Ectodermal cell (in vitro differentiated cells): ENCODE measurements at regions not wholly inside any gene's neighbourhood (a gene's known extent, or its start where the extent isn't known, plus 50 kb on each side); places are given as distances from the start of the nearest gene placed in this dataset.

Experiments used
- H3K27ac ChIP-seq: 2 replicates; pipeline ENCODE4 v1.7.0; 2013; ENCODE audit warnings: mild to moderate bottlenecking, low read depth, low read length; ENCODE audit not compliant: insufficient read depth, poor library complexity, severe bottlenecking
- H3K27me3 ChIP-seq: 2 replicates; pipeline ENCODE4 v1.7.0; 2013; ENCODE audit warnings: mild to moderate bottlenecking, low read length; ENCODE audit not compliant: insufficient read depth, control insufficient read depth, poor library complexity, severe bottlenecking
- H3K36me3 ChIP-seq: one replicate; pipeline ENCODE4 v1.7.0; 2013; ENCODE audit warnings: low read length; ENCODE audit not compliant: control insufficient read depth, insufficient read depth
- H3K4me1 ChIP-seq: one replicate; pipeline ENCODE4 v1.7.0; 2013; ENCODE audit warnings: low read length; ENCODE audit not compliant: control insufficient read depth, insufficient read depth
- H3K4me3 ChIP-seq: 2 replicates; pipeline ENCODE4 v1.7.0; 2013; ENCODE audit warnings: low read depth, low read length, control low read depth; ENCODE audit not compliant: insufficient read depth
- H3K9me3 ChIP-seq: 2 replicates; pipeline ENCODE4 v1.7.0; 2013; ENCODE audit warnings: mild to moderate bottlenecking, low read length, moderate library complexity; ENCODE audit not compliant: control insufficient read depth
- WGBS, 2 experiments: methylation state at CpG; one replicate each; pipeline ENCODE4 v1.1.7; 2013; ENCODE audit warnings: missing lambda C conversion rate in 2 of 2; 5-methylcytosine and 5-hydroxymethylcytosine counted together

- H3K36me3 ChIP-seq: no peaks in the 10 kb centered on the region
- no peaks in the 10 kb centered on the region for H3K4me1 ChIP-seq
- no peak overlapping the region for H3K4me3 ChIP-seq
- H3K27ac ChIP-seq: no peak overlapping the region
- no peaks in the 10 kb centered on the region for H3K9me3 ChIP-seq
- H3K27me3 ChIP-seq: no peaks in the 10 kb centered on the region
- WGBS, 2 experiments: 88% methylated on average over 16 of the region's 16 CpGs
Observed at GRCh38 chr6:25035512-25036435, 100.0 kb upstream of the RIPOR2 start.

GRCh38 chr6:25036461-25036860 is 100.7 kb upstream of the RIPOR2 start:
- H3K4me1 ChIP-seq: no peaks in the 10 kb centered on the region
- no peaks in the 10 kb centered on the region for H3K36me3 ChIP-seq
- no peak overlapping the region for H3K4me3 ChIP-seq
- H3K27me3 ChIP-seq: no peaks in the 10 kb centered on the region
- no peaks in the 10 kb centered on the region for H3K9me3 ChIP-seq
- WGBS, 2 experiments: 93 to 97% methylated on average over 3 of the region's 3 CpGs
- H3K27ac ChIP-seq: no peak overlapping the region

- Histone ChIP-seq H3K27ac (no peak overlapping the region), H3K4me1 (no peaks in the 10 kb centered on the region), H3K27me3 (no peaks in the 10 kb centered on the region), H3K36me3 (no peaks in the 10 kb centered on the region), H3K9me3 (no peaks in the 10 kb centered on the region), H3K4me3 (no peak overlapping the region)
Observed at GRCh38 chr6:25038300-25038699, 102.5 kb upstream of the RIPOR2 start.

GRCh38 chr6:25038999-25039398 is 103.2 kb upstream of the RIPOR2 start:
- H3K9me3 ChIP-seq: no peaks in the 10 kb centered on the region
- 92 to 93% methylated on average over 5 to 6 of the region's 6 CpGs for WGBS, 2 experiments
- H3K27ac ChIP-seq: no peak overlapping the region
- H3K36me3 ChIP-seq: no peaks in the 10 kb centered on the region
- no peak overlapping the region for H3K4me3 ChIP-seq
- H3K4me1 ChIP-seq: no peaks in the 10 kb centered on the region
- no peaks in the 10 kb centered on the region for H3K27me3 ChIP-seq

GRCh38 chr6:25041485-25042035 is 105.8 kb upstream of the RIPOR2 start:
- no peak overlapping the region for H3K4me3 ChIP-seq
- no peaks in the 10 kb centered on the region for H3K4me1 ChIP-seq
- no peak overlapping the region for H3K27ac ChIP-seq
- no peaks in the 10 kb centered on the region for H3K9me3 ChIP-seq
- H3K27me3 ChIP-seq: no peaks in the 10 kb centered on the region
- WGBS, 2 experiments: 89 to 92% methylated on average over 11 to 12 of the region's 12 CpGs
- H3K36me3 ChIP-seq: no peaks in the 10 kb centered on the region

GRCh38 chr6:25042036-25042521 is 106.3 kb upstream of the RIPOR2 start:
- H3K4me3 ChIP-seq: no peak overlapping the region
- WGBS, 2 experiments: 90% methylated on average over 13 of the region's 13 CpGs
- H3K9me3 ChIP-seq: no peaks in the 10 kb centered on the region
- H3K36me3 ChIP-seq: no peaks in the 10 kb centered on the region
- H3K27me3 ChIP-seq: no peaks in the 10 kb centered on the region
- no peak overlapping the region for H3K27ac ChIP-seq
- no peaks in the 10 kb centered on the region for H3K4me1 ChIP-seq

- Histone ChIP-seq H3K9me3 (no peaks in the 10 kb centered on the region), H3K27ac (no peak overlapping the region), H3K36me3 (no peaks in the 10 kb centered on the region), H3K4me1 (no peaks in the 10 kb centered on the region), H3K27me3 (no peaks in the 10 kb centered on the region), H3K4me3 (no peak overlapping the region)
- WGBS, 2 experiments: 81 to 82% methylated on average over 5 of the region's 5 CpGs
Observed at GRCh38 chr6:25042536-25042935, 106.8 kb upstream of the RIPOR2 start.

- H3K36me3 ChIP-seq: no peaks in the 10 kb centered on the region
- H3K27ac ChIP-seq: no peak overlapping the region
- H3K4me1 ChIP-seq: no peaks in the 10 kb centered on the region
- H3K9me3 ChIP-seq: no peaks in the 10 kb centered on the region
- H3K4me3 ChIP-seq: no peak overlapping the region
- H3K27me3 ChIP-seq: no peaks in the 10 kb centered on the region
- WGBS, 2 experiments: 92 to 100% methylated on average over 1 of the region's 1 CpG
Observed at GRCh38 chr6:25042984-25043725, 107.4 kb upstream of the RIPOR2 start.

- Histone ChIP-seq H3K4me1 (no peaks in the 10 kb centered on the region), H3K9me3 (no peaks in the 10 kb centered on the region), H3K27me3 (no peaks in the 10 kb centered on the region), H3K36me3 (no peaks in the 10 kb centered on the region), H3K27ac (no peak overlapping the region), H3K4me3 (no peak overlapping the region)
- WGBS, 2 experiments: 90 to 92% methylated on average over 1 to 2 of the region's 2 CpGs
Observed at GRCh38 chr6:25043892-25044291, 108.1 kb upstream of the RIPOR2 start.

GRCh38 chr6:25046942-25047341 is 111.2 kb upstream of the RIPOR2 start:
- Histone ChIP-seq H3K36me3 (no peaks in the 10 kb centered on the region), H3K9me3 (no peaks in the 10 kb centered on the region), H3K27me3 (no peaks in the 10 kb centered on the region), H3K27ac (no peak overlapping the region), H3K4me1 (no peaks in the 10 kb centered on the region), H3K4me3 (no peak overlapping the region)
- WGBS, 2 experiments: 92 to 96% methylated on average over 2 of the region's 2 CpGs
